Neural cell (in vitro differentiated cells): ENCODE measurements at regions not wholly inside any gene's neighbourhood (a gene's known extent, or its start where the extent isn't known, plus 50 kb on each side); places are given as distances from the start of the nearest gene placed in this dataset.

Source experiments
- H2AFZ ChIP-seq: fragments of 200-600, 300-800 bp; sonication (generic), shearing (Covaris generic); 2 replicates; pipeline ENCODE4 v1.6.0; 2014; ENCODE audit warnings: low read depth, mild to moderate bottlenecking, antibody characterized with exemption, low read length, moderate library complexity
- H3F3A ChIP-seq: fragments of 200-600 bp; shearing (Covaris generic); 2 replicates; pipeline ENCODE4 v1.6.1; 2016; ENCODE audit warnings: mild to moderate bottlenecking, moderate library complexity, mixed read lengths, antibody characterized with exemption, low read length; ENCODE audit not compliant: insufficient read depth, poor library complexity, severe bottlenecking
- H3K27ac ChIP-seq: fragments of 200-600, 300-800 bp; sonication (generic), shearing (Covaris generic); 2 replicates; pipeline ENCODE4 v1.5.1; 2014; ENCODE audit warnings: mild to moderate bottlenecking, low read length, moderate library complexity
- H3K27me3 ChIP-seq: fragments of 300-800, 200-600 bp; sonication (generic), shearing (Covaris generic); 2 replicates; pipeline ENCODE4 v1.6.0; 2014; ENCODE audit warnings: mild to moderate bottlenecking, low read depth, low read length, moderate library complexity; ENCODE audit not compliant: insufficient read depth
- H3K36me3 ChIP-seq: fragments of 300-800, 200-600 bp; sonication (generic), shearing (Covaris generic); 2 replicates; pipeline ENCODE4 v1.5.1; 2014; ENCODE audit warnings: mild to moderate bottlenecking, antibody characterized with exemption, low read length, moderate library complexity; ENCODE audit not compliant: insufficient read depth
- H3K4me2 ChIP-seq: fragments of 300-800, 200-600 bp; sonication (generic), shearing (Covaris generic); 2 replicates; pipeline ENCODE4 v1.6.0; 2014; ENCODE audit warnings: mild to moderate bottlenecking, low read length
- H3K4me3 ChIP-seq: fragments of 300-800, 200-600 bp; sonication (generic), shearing (Covaris generic); 2 replicates; pipeline ENCODE4 v1.5.1; 2014; ENCODE audit warnings: mild to moderate bottlenecking, low read length, moderate library complexity
- H3K79me2 ChIP-seq: fragments of 200-600 bp; shearing (Covaris generic); replicated peaks from 2 replicates; pipeline ENCODE4 v1.6.0; 2014; ENCODE audit warnings: mild to moderate bottlenecking, low read length, moderate library complexity; ENCODE audit not compliant: insufficient read depth
- H3K9ac ChIP-seq: fragments of 300-800, 200-600 bp; sonication (generic), shearing (Covaris generic); 2 replicates; pipeline ENCODE4 v1.6.1; 2016; ENCODE audit warnings: mild to moderate bottlenecking, low read length, mixed read lengths
- H3K9me2 ChIP-seq: fragments of 200-600 bp; shearing (Covaris generic); 2 replicates; pipeline ENCODE4 v1.6.1; 2016; ENCODE audit warnings: mild to moderate bottlenecking, low read length, mixed read lengths; ENCODE audit not compliant: insufficient read depth
- H3K9me3 ChIP-seq: fragments of 200-600, 300-800 bp; sonication (generic), shearing (Covaris generic); 2 replicates; pipeline ENCODE4 v1.6.1; 2016; ENCODE audit warnings: mild to moderate bottlenecking, mixed run types, low read length, moderate library complexity, mixed read lengths
- H4K20me1 ChIP-seq: fragments of 200-600 bp; shearing (Covaris generic); 2 replicates; pipeline ENCODE4 v1.6.1; 2016; ENCODE audit warnings: mild to moderate bottlenecking, mixed run types; ENCODE audit not compliant: insufficient read depth
- CTCF ChIP-seq: fragments of 450-650 bp; IDR thresholded peaks from 2 replicates; pipeline ENCODE4 v1.5.1; 2014; ENCODE audit warnings: antibody characterized with exemption, mild to moderate bottlenecking, moderate library complexity; ENCODE audit not compliant: poor library complexity, severe bottlenecking
- EP300 ChIP-seq: fragments of 450-650 bp; conservative IDR thresholded peaks from 2 replicates; pipeline ENCODE4 v1.6.1; 2014; ENCODE audit warnings: antibody characterized with exemption, mild to moderate bottlenecking, moderate library complexity; ENCODE audit not compliant: poor library complexity, severe bottlenecking
- EZH2 ChIP-seq: fragments of 200-600, 300-800 bp; shearing (Covaris generic), sonication (generic); IDR thresholded peaks from 2 replicates; pipeline ENCODE4 v1.6.1; 2014; ENCODE audit warnings: antibody characterized with exemption, low read length, borderline replicate concordance, mild to moderate bottlenecking; ENCODE audit not compliant: insufficient read depth, poor library complexity, severe bottlenecking
- MXI1 ChIP-seq: fragments of 450-650 bp; conservative IDR thresholded peaks from 2 replicates; pipeline ENCODE4 v1.6.1; 2014; ENCODE audit warnings: antibody characterized with exemption, mild to moderate bottlenecking; ENCODE audit not compliant: poor library complexity, severe bottlenecking
- POLR2AphosphoS5 ChIP-seq: IDR thresholded peaks from 2 replicates; pipeline ENCODE4 v1.6.1; 2012
- RAD21 ChIP-seq: fragments of 450-650 bp; conservative IDR thresholded peaks from 2 replicates; pipeline ENCODE4 v1.6.1; 2014; ENCODE audit warnings: antibody characterized with exemption, mild to moderate bottlenecking, moderate library complexity
- REST ChIP-seq: IDR thresholded peaks from 2 replicates; pipeline ENCODE4 v1.6.1; 2012; ENCODE audit warnings: borderline replicate concordance
- SMC3 ChIP-seq: fragments of 450-650 bp; conservative IDR thresholded peaks from 2 replicates; pipeline ENCODE4 v1.6.1; 2014; ENCODE audit warnings: antibody characterized with exemption, mild to moderate bottlenecking, moderate library complexity; ENCODE audit not compliant: poor library complexity
- TAF1 ChIP-seq: IDR thresholded peaks from 2 replicates; pipeline ENCODE4 v1.6.1; 2012; ENCODE audit warnings: low read depth

DNA sequence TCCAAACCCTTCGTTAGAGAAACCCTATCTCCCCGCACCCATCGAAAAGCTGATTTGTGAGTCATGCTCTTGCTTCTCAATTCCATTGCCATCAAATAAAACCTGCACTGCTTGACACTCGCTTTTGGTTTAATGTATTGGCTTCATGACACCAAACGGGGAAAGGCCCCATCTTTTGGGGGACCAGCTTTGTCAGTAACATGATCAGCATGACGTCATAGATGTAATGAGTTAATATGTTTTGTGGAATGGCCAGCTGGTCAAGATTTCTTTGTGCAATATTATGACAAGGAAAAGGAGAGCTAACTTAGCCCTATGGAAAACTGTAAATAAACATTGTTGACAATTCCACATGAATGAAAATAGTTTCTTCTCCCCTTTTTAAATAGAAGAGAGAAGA lies 1260.5 kb upstream of the CELF2 start:
- Histone ChIP-seq H3K9me2 (no peaks in the 10 kb centered on the region), H3K4me3 (no peak overlapping the region), H2AFZ (no peak overlapping the region), H3K79me2 (no peaks in the 10 kb centered on the region), H3K9ac (no peak overlapping the region), H3K9me3 (no peaks in the 10 kb centered on the region), H4K20me1 (no peaks in the 10 kb centered on the region), H3K27me3 (no peaks in the 10 kb centered on the region), H3K36me3 (no peaks in the 10 kb centered on the region), H3K27ac (no peak overlapping the region), H3K4me2 (no peak overlapping the region), H3F3A (no peaks in the 10 kb centered on the region)
- TF ChIP-seq POLR2AphosphoS5 (no peak), EP300 (no peak), EZH2 (no peak), CTCF (no peak), SMC3 (no peak), RAD21 (no peak), TAF1 (no peak), REST (no peak), MXI1 (no peak)

- no peak for TF ChIP-seq EZH2
- no peak for TF ChIP-seq RAD21
- TF ChIP-seq SMC3: no peak
- TF ChIP-seq REST: no peak
- TF ChIP-seq POLR2AphosphoS5: no peak
- no peak for TF ChIP-seq EP300
- no peak for TF ChIP-seq MXI1
- TF ChIP-seq CTCF: no peak
- TF ChIP-seq TAF1: no peak
- no peak overlapping the region for H3K27ac ChIP-seq
- H3K36me3 ChIP-seq: no peaks in the 10 kb centered on the region
- H3K9me3 ChIP-seq: no peaks in the 10 kb centered on the region
- no peaks in the 10 kb centered on the region for H3K79me2 ChIP-seq
- no peak overlapping the region for H2AFZ ChIP-seq
- H3F3A ChIP-seq: no peaks in the 10 kb centered on the region
- H3K9ac ChIP-seq: no peak overlapping the region
- H3K4me3 ChIP-seq: no peak overlapping the region
- H3K9me2 ChIP-seq: no peaks in the 10 kb centered on the region
- H3K4me2 ChIP-seq: no peak overlapping the region
- no peaks in the 10 kb centered on the region for H4K20me1 ChIP-seq
- H3K27me3 ChIP-seq: no peaks in the 10 kb centered on the region
Measured at GRCh38 chr10:9759596-9759995, 1258.1 kb upstream of the CELF2 start.
